BE2C (cell line): ENCODE measurements at regions not wholly inside any gene's neighbourhood (a gene's known extent, or its start where the extent isn't known, plus 50 kb on each side); places are given as distances from the start of the nearest gene placed in this dataset.

Experiments used
- DNase-seq: peaks from one replicate; pipeline ENCODE4 v3.0.0-alpha.2; 2020
- H3K27me3 ChIP-seq: fragments of 250-450 bp; sonication (Bioruptor Pico); 2 replicates; pipeline ENCODE4 v1.5.1; 2020; ENCODE audit warnings: mild to moderate bottlenecking
- H3K36me3 ChIP-seq: fragments of 250-450 bp; sonication (Bioruptor Pico); 2 replicates; pipeline ENCODE4 v1.5.1; 2020; ENCODE audit warnings: mild to moderate bottlenecking
- H3K4me1 ChIP-seq: fragments of 250-450 bp; sonication (Bioruptor Pico); 2 replicates; pipeline ENCODE4 v1.5.1; 2020
- H3K4me3 ChIP-seq: 2 replicates; pipeline ENCODE4 v1.5.1; 2011; ENCODE audit warnings: low read depth, low read length
- H3K9me3 ChIP-seq: fragments of 250-450 bp; sonication (Bioruptor Pico); 2 replicates; pipeline ENCODE4 v1.5.1; 2020
- CTCF ChIP-seq: IDR thresholded peaks from 2 replicates; pipeline ENCODE4 v1.5.1; 2012; ENCODE audit warnings: mild to moderate bottlenecking, low read depth, low read length

GRCh38 chr18:73414069-73414468 lies 546.3 kb upstream of the NETO1 start:
- Histone ChIP-seq H3K9me3 (no peaks in the 10 kb centered on the region), H3K4me3 (no peak overlapping the region), H3K27me3 (no peaks in the 10 kb centered on the region), H3K4me1 (no peaks in the 10 kb centered on the region), H3K36me3 (no peaks in the 10 kb centered on the region)
- TF ChIP-seq CTCF: no peak
- DNase-seq: no peak

- no peak for TF ChIP-seq CTCF
- no peaks in the 10 kb centered on the region for H3K4me1 ChIP-seq
- no peaks in the 10 kb centered on the region for H3K36me3 ChIP-seq
- no peak for DNase-seq
- no peak overlapping the region for H3K4me3 ChIP-seq
- no peaks in the 10 kb centered on the region for H3K27me3 ChIP-seq
- no peaks in the 10 kb centered on the region for H3K9me3 ChIP-seq
Measured at GRCh38 chr18:73409242-73409641, 541.5 kb upstream of the NETO1 start.

- DNase-seq: no peak
- no peak for TF ChIP-seq CTCF
Measured at GRCh38 chr18:73408469-73408868, 540.7 kb upstream of the NETO1 start.

GRCh38 chr18:73407506-73407905 lies 539.7 kb upstream of the NETO1 start:
- TF ChIP-seq CTCF: no peak
- no peaks in the 10 kb centered on the region for H3K9me3 ChIP-seq
- H3K27me3 ChIP-seq: no peaks in the 10 kb centered on the region
- no peak overlapping the region for H3K4me3 ChIP-seq
- no peaks in the 10 kb centered on the region for H3K4me1 ChIP-seq
- DNase-seq: no peak
- H3K36me3 ChIP-seq: no peaks in the 10 kb centered on the region

More at GRCh38 chr18:73408469-73408868, 540.7 kb upstream of the NETO1 start:
- Histone ChIP-seq H3K36me3 (no peaks in the 10 kb centered on the region), H3K9me3 (no peaks in the 10 kb centered on the region), H3K4me3 (no peak overlapping the region), H3K4me1 (no peaks in the 10 kb centered on the region), H3K27me3 (no peaks in the 10 kb centered on the region)

GRCh38 chr18:73384246-73384645 lies 516.5 kb upstream of the NETO1 start:
- no peaks in the 10 kb centered on the region for H3K9me3 ChIP-seq
- no peaks in the 10 kb centered on the region for H3K36me3 ChIP-seq
- no peaks in the 10 kb centered on the region for H3K27me3 ChIP-seq
- no peak overlapping the region for H3K4me3 ChIP-seq
- DNase-seq: no peak
- H3K4me1 ChIP-seq: no peaks in the 10 kb centered on the region
- no peak for TF ChIP-seq CTCF

- no peaks in the 10 kb centered on the region for H3K27me3 ChIP-seq
- H3K36me3 ChIP-seq: no peaks in the 10 kb centered on the region
- no peaks in the 10 kb centered on the region for H3K9me3 ChIP-seq
- TF ChIP-seq CTCF: no peak
- H3K4me1 ChIP-seq: no peaks in the 10 kb centered on the region
- DNase-seq: no peak
- H3K4me3 ChIP-seq: no peak overlapping the region
Measured at GRCh38 chr18:73381699-73382036, 513.9 kb upstream of the NETO1 start.
